EL (cell line): ENCODE measurements at regions not wholly inside any gene's neighbourhood (a gene's known extent, or its start where the extent isn't known, plus 50 kb on each side); places are given as distances from the start of the nearest gene placed in this dataset.
"Not testable (repeated sequence)": the region's sequence is repeated elsewhere in the genome, so short reads cannot be mapped to it uniquely, and the experiment has no call there.

ENCODE experiments used
- DNase-seq: peaks from one replicate; pipeline ENCODE4 v3.0.0-alpha.2; 2016

- DNase-seq: no peak
These were observed 1437.9 kb downstream of the REEP3 start for GRCh38 chr10:64959116-64959515.

DNA sequence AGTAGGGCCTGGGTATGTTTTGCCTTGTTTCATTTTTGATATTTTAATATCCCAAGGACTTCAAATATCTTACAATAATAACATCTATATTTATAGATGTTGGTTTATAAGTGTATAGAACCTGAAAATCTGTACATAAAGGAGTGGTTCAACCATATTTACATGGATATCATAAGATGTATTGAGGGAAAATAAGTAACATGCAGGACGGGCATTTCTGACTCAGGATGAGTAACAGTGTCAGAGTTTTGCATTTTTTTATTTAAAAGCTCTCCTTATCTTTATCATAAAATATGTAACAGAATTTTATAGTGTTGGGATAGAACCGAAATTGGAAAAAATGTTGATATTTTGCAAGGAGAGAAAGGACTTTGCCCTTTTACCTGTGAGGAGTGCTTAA is 1438.7 kb downstream of the REEP3 start:
- no peak for DNase-seq

- no peak for DNase-seq
These were observed 1452.2 kb downstream of the REEP3 start for GRCh38 chr10:64973391-64973790.

DNA sequence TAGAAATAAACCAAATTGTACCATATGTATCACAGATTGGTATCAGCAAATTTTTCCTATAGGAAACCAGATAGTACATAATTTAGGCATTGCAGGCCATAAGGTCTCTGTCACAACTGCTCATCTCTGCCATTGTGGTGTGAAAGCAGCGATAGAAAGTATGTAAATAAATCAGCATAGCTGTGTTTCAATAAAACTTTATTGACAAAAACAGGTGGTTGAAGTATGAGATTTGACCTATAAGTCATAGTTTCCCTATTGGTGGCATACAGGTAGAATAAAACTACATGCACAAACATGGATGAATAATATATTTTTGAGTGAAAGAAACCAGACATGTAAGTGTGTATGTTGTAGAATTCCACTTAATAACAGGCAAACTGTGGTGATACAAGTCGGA is 1454.9 kb downstream of the REEP3 start:
- DNase-seq: no peak

GRCh38 chr10:64977915-64978314 is 1456.7 kb downstream of the REEP3 start:
- DNase-seq: no peak

DNA sequence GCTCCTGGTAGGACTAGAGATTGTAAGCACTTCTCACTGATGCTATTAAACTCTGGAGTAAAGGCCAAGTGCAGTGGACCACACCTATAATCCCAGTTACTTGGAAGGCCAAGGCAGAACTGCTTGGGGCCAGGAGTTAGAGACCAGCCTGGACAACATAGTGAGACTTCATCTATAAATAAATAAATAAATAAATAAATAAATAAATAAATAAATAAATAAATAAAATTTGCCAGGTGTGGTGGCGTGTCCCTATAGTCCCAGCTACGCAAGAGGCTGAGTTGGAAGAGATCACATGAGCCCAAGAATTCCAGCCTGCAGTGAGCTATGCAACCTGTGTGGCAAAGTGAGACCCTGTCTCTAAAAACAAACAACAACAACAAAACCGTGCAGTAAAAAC is 1475.7 kb downstream of the REEP3 start:
- no peak for DNase-seq

DNA sequence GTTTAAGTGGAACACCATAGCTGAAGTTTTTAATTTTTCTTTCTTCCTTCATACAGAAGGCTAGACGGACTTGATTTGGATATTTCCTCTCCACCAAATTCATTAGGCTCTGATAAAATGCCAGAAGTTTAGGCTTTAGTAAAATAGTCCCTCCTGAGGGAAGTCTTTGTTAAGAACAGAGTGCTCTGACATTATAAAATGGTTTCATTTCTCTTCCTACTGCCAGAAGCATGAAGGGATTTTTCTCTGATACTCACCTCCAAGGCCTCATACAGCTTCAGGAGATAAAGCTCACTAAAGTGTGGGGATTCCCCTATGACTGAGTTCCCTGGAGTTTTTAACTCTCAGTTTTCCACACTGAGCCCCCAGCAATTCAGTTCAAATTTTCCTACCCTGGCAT is 1489.6 kb downstream of the REEP3 start:
- DNase-seq: no peak

DNA sequence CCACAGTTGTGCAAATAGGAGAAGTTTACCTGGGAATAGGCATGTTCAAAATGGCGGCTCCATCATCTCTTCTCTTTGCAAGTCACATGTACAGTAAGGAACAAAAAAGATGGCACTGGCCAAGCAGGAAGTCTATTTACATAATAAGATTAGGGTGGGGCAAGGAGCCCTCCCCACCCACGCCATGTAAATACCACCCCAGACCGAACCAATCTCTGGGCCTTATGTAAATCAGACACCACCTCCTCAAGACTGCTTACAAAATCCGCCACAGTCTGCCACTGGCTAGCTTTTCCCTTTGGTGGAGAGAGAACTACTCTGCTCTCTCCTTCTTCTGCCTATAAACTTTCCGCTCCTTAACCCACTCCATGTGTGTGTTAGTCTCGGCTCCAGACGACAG is 1496.3 kb downstream of the REEP3 start:
- no peak for DNase-seq

DNA sequence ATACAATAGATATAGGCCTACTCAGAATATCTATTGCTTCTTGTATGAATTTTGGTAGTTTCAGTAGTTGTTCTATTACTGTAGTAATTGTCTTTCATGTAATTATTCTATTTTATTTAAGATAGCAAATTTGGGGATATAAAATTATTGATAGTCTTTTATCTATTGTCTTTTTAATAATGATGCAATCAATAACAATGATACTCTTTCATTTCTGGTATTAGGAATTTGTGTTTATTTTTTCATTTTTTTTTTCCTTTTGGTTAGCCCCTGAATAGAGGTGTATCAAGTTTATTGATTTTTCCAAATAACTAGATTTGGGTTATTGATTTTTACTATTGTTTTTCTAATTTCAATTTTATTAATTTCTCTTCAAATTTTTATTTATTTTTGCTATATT is 1503.7 kb downstream of the REEP3 start:
- DNase-seq: no peak

GRCh38 chr10:65030263-65030662 is 1509.1 kb downstream of the REEP3 start:
- DNase-seq: no peak

DNA sequence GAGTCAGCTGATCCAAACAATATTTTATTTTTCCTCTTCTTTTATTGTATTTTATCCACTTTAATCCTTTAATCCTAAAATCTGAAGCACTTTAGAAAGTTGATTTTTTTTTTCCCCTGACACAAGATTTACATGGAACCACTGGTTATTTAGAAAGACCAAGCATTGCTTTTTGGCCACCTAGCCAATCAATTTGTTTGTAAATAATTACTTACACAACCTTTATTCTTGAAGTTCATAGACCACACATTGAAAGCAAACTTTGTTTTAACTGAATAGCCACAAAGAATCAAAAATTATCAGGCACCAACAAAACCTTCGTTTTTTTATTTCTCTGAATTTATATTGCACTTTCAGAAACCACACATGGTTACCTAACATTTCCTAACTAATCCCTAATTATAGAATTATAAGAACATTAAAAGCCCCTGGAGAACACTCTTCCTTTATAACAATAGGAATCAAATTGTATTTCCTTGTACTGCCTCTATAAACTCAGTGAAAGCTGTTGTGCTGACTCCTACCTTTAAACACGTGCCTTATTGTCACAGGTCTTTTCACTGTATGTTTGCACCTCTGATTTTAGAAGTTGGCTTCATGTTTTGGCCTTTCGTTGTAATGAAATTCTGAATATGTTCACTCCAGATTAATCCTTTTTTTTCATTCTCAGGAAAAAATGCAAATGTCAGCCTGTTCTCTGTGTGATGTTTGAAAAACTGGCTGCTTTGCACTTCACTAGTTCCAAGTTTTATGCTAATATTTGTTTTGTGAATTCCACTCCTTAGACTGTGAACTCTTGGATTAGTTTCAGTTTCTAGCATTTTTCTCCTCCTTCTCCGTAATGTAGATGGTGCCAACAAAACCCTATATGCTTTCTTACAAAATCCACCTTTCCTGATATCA is 1511.9 kb downstream of the REEP3 start:
- no peak for DNase-seq

- DNase-seq: no peak
These were observed 1512.8 kb downstream of the REEP3 start for GRCh38 chr10:65033957-65034356.

DNA sequence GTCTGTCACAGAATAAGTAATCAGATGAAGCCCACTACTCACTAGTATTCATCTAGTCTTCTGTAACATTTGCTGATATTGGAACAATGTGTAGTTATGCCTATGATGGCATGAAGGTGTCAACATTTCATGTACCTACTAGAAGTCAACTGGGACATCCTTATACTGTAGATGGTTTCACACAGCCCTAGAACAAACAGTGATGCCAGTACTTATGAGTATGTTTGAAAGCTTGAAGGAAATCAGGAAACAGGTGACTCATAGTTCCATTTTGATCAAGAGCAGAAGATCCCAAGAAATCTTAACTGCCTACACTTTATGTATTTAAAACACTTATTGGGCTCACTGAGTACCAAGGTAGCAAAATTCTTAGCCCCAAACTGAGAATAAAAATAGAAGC is 1519.6 kb downstream of the REEP3 start:
- DNase-seq: no peak

DNA sequence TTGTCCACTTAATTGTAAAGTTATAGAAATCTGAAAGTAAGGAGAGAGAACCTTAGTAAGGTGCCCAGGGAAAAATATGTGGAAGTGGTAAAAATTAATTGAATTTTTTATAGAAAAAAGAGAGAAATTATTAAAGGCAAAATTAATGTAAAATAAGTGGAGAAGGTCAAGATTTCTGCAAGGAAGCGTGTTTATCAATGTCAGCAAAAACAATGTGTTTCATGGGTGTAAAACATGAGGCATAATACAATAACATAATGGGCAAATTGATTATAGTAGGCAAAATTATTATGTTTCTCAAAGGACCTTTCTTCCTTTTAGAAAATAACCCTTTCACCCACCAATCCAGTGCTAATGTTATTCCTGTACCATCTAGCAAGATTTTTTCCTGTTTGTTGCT is 1520.1 kb downstream of the REEP3 start:
- no peak for DNase-seq

- DNase-seq: no peak
These were observed 1521.3 kb downstream of the REEP3 start for GRCh38 chr10:65042496-65042895.

DNA sequence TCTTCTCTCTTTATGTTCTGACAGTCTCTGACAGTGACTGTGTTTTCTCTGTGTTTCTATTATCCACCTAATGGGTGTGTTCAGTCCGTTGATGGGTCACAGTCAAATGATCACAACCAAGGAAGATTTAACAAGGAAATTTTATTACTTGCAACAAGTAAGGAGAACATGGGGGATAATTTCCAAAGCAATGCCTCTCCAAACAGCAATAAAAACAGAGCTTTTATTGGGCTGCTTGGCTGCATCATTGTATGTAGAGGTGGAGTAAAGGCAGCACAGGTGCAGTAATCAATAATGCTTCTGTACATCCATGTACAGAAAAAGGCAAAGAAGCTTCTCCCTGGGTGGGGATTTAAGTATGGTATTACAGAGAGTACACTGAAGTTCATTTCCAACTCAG is 1525.6 kb downstream of the REEP3 start:
- no peak for DNase-seq

DNA sequence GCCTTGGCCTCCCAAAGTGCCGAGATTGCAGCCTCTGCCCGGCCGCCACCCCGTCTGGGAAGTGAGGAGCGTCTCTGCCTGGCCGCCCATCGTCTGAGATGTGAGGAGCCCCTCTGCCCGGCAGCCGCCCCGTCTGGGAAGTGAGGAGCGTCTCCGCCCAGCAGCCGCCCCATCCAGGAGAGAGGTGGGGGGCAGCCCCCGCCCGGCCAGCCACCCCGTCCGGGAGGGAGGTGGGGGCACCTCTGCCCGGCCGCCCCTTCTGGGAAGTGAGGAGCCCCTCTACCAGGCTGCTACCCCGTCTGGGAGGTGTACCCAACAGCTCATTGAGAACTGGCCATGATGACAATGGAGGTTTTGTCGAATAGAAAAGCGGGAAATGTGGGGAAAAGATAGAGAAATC is 1530.9 kb downstream of the REEP3 start:
- not testable (repeated sequence) for DNase-seq

DNA sequence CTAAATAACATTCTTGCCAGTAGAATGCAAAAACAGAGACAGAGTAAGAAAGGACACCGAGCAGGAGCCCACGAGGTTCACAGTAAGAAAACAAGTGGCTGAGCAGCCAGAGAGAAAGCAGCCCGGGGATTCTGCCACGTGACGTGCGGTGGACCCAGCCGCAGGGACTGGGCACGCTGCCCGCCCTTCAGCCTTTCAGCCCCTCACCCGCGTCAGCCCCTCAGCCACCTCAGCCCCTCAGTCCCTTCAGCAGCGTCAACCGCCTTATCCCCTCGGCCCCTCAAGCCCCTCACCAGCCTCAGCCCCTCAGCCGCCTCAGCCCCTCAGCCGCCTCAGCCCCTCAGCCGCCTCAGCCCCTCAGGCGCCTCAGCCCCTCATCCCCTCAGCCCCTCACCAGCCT is 1532.2 kb downstream of the REEP3 start:
- not testable (repeated sequence) for DNase-seq

DNA sequence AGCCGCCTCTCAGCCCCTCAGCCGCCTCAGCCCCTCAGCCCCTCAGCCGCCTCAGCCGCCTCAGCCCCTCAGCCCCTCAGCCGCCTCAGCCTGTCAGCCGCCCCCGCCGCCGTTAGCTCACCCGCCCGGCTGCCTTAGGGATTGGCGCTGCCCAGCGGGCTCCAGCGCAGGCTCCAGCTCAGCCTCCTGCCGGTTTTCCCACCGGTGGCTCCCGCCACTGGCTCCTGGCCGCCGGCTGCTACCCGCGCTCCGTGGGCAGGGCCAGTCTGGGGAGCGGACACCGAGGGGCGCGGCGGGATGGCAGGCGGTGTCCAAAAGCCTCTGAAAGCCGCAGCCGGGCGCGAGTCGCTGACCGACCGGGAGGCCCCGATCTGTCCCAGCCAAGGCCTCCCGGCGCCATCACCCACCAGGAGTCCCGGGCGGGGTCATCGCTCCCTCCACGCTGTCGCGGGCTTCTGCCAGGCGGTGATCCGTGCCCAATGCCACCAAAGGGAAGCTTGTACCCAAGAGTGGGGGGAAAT is 1532.7 kb downstream of the REEP3 start:
- DNase-seq: not testable (repeated sequence)

DNA sequence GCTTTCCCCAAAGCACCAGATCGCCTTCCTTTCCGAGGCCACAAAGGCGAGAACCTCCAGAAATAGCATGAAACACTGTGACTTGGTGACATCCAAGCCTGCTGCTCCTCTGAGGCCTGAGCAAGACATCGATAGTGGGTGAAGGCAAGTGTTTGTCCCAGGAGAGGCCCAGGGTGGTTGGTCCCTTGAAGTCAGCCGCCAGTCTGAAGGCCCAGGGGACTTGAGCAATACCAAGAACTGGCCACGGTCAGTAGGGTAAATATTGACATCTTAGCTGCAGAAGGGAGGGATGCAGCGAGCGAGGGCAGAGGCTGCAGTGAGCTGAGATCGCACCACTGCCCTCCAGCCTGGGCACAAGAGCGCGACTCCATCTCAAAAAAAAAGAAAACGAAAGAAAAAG is 1533.5 kb downstream of the REEP3 start:
- DNase-seq: not testable (repeated sequence)

- no peak for DNase-seq
These were observed 1544.1 kb downstream of the REEP3 start for GRCh38 chr10:65065278-65065677.

DNA sequence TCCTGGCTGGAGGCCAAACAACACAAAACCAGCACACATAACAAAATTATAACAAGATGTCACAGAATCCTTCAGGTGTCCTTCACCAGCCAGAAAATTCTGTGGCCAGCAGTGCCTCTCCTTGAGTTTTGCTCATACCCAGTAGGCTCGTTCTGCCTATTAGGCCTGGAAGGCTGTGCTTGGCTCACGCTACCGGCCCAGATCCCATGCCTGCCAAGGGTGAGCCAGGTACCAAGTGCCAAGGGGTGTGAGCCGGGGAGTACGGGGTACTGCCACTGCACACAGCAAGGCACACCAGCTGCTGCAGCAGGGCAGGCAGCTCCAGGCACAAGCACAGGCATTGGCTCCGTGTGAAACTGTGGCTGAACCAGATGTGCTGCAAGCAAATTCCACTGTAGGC is 1562.0 kb downstream of the REEP3 start:
- DNase-seq: no peak

DNA sequence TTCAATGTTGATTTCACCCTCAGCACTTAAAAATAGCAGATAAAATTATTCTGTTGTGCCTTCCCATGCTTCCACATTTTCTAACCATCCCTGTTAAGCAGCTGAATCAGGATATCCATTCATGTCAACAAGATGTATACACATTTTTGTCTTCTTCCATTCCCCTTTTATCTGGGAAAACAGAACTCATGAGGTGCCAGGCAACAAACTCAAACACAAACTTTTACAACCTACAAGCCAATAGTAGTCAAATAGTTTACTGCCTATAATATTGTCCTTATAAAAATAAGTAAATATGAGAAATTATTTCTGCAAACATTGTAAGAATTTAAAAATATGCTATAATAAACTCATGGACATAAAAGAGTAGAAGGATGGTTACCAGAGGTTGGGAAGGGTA is 1569.8 kb downstream of the REEP3 start:
- DNase-seq: no peak

DNA sequence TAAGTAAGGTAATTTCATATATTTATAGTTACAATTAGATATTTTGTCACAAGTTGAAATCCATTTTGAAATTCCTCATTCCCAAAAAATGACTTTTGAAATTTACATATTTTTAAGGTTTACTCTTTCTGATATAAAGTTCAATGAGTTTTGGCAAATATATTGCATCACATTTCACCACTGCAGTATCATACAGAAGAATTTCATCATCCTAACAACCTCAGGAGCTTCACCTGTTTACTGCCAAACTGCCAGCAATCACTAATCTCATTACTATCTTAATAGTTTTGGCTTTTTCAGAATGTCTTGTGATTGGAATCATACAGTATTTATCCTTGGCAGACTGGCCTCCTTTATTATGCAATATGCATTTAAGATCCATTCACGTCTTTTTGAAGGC is 1578.9 kb downstream of the REEP3 start:
- DNase-seq: no peak

DNA sequence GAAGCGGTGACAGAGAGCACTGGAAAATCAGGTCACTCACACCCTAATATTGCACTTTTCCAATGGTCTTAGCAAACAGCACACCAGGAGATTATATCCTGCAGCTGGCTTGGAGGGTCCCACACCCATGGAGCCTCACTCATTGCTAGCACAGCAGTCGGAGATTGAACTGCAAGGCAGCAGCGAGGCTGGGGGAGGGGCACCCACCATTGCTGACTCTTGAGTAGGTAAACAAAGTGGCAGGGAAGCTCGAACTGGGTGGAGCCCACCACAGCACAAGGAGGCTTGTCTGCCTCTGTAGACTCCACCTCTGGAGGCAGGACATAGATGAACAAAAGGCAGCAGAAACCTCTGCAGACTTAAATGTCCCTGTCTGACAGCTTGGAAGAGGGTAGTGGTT is 1579.7 kb downstream of the REEP3 start:
- DNase-seq: not testable (repeated sequence)
